Breast epithelium (tissue), 3 donors: ENCODE measurements at regions not wholly inside any gene's neighbourhood (a gene's known extent, or its start where the extent isn't known, plus 50 kb on each side); places are given as distances from the start of the nearest gene placed in this dataset.

ENCODE experiments used
- CTCF ChIP-seq, 3 donors: fragments of 450-650 bp; IDR thresholded peaks; one replicate each; pipeline ENCODE4 v1.5.1; 2016 to 2017; ENCODE audit warnings: antibody characterized with exemption in 3 of 3, mild to moderate bottlenecking in 3 of 3, moderate library complexity in 3 of 3
- POLR2A ChIP-seq: fragments of 450-650 bp; IDR thresholded peaks from one replicate; pipeline ENCODE4 v1.6.1; 2016; ENCODE audit warnings: antibody characterized with exemption, mild to moderate bottlenecking, moderate library complexity
- POLR2AphosphoS5 ChIP-seq, 3 donors: sonication (generic); formaldehyde crosslinking; IDR thresholded peaks; one replicate each; pipeline ENCODE4 v1.6.1; 2017; ENCODE audit warnings: antibody characterized with exemption in 3 of 3

- TF ChIP-seq CTCF (IDR thresholded peaks at IDR 0.05) (no peak), POLR2AphosphoS5 (IDR thresholded peaks at IDR 0.05) (no peak), POLR2A (no peak)
These were observed 133.5 kb downstream of the GLI2 start for GRCh38 chr2:120869036-120869729.
